IMR-90 (cell line): ENCODE measurements at regions not wholly inside any gene's neighbourhood (a gene's known extent, or its start where the extent isn't known, plus 50 kb on each side); places are given as distances from the start of the nearest gene placed in this dataset.

Experiments
- ATAC-seq: fragments of 200-7000 bp; cut with Tn5 transposase; 2 replicates; pipeline ENCODE4 v1.9.1; 2020; ENCODE audit warnings: low read depth, mild to moderate bottlenecking, moderate library complexity
- BruUV-seq: library from RNA; stranded (reverse); fragments of 400-500 nt; replicated peaks from 2 replicates; lab custom pipeline; 2021; lab: Mats Ljungman, UMichigan
- CTCF ChIA-PET: fragments of 300-600 bp; formaldehyde crosslinking; extraction: SDS; loops from one replicate; lab custom pipeline; 2021; ENCODE audit warnings: antibody characterized with exemption; lab: Yijun Ruan, JAX
- POLR2A ChIA-PET: fragments of 300-600 bp; sonication (Branson Sonifier 250); formaldehyde crosslinking; loops from one replicate; lab custom pipeline; 2022; ENCODE audit warnings: antibody characterized with exemption; ENCODE audit not compliant: unreplicated experiment; lab: Charles Lee
- DNase-seq: peaks from one replicate; pipeline ENCODE4 v3.0.0; 2013
- H2AFZ ChIP-seq: replicated peaks from 2 replicates; pipeline ENCODE3; 2013; ENCODE audit warnings: low read length, mild to moderate bottlenecking; ENCODE audit not compliant: poor library complexity
- H2AK5ac ChIP-seq: 2 replicates; pipeline ENCODE4 v1.6.1; 2013; ENCODE audit warnings: low read depth, low read length, inconsistent platforms
- H2AK9ac ChIP-seq: replicated peaks from 2 replicates; pipeline ENCODE3; 2013; ENCODE audit warnings: mild to moderate bottlenecking, low read depth, low read length, moderate library complexity; ENCODE audit not compliant: poor library complexity
- H2BK120ac ChIP-seq: 2 replicates; pipeline ENCODE4 v1.6.1; 2013; ENCODE audit warnings: low read depth, low read length, inconsistent platforms
- H2BK15ac ChIP-seq: 3 replicates; pipeline ENCODE4 v1.6.1; 2013; ENCODE audit warnings: low read depth, low read length, inconsistent platforms
- H2BK20ac ChIP-seq: 2 replicates; pipeline ENCODE4 v1.6.1; 2013; ENCODE audit warnings: low read depth, mild to moderate bottlenecking, inconsistent platforms, low read length, moderate library complexity
- H2BK5ac ChIP-seq: 2 replicates; pipeline ENCODE4 v1.6.1; 2013; ENCODE audit warnings: mild to moderate bottlenecking, low read depth, low read length, inconsistent platforms; ENCODE audit not compliant: poor library complexity, severe bottlenecking
- H3K14ac ChIP-seq: replicated peaks from 2 replicates; pipeline ENCODE4 v1.6.1; 2013; ENCODE audit warnings: low read depth, low read length, inconsistent platforms
- H3K18ac ChIP-seq: 2 replicates; pipeline ENCODE4 v1.6.1; 2013; ENCODE audit warnings: low read depth, low read length, control low read depth
- H3K23ac ChIP-seq: 2 replicates; pipeline ENCODE4 v1.6.1; 2013; ENCODE audit warnings: low read depth, low read length, inconsistent platforms
- H3K27ac ChIP-seq: 2 replicates; pipeline ENCODE4 v1.5.1; 2013; ENCODE audit warnings: mild to moderate bottlenecking, control low read depth, low read length; ENCODE audit not compliant: insufficient read depth
- H3K27me3 ChIP-seq: 2 replicates; pipeline ENCODE4 v1.6.1; 2013; ENCODE audit warnings: low read length; ENCODE audit not compliant: control insufficient read depth, insufficient read depth
- H3K36me3 ChIP-seq: 2 replicates; pipeline ENCODE4 v1.6.1; 2013; ENCODE audit warnings: low read length, mixed read lengths; ENCODE audit not compliant: control insufficient read depth, insufficient read depth
- H3K4ac ChIP-seq: 2 replicates; pipeline ENCODE4 v1.6.1; 2013; ENCODE audit warnings: low read depth, low read length, inconsistent platforms
- H3K4me1 ChIP-seq: 2 replicates; pipeline ENCODE4 v1.6.1; 2013; ENCODE audit warnings: low read length, mixed read lengths; ENCODE audit not compliant: control insufficient read depth, insufficient read depth
- H3K4me2 ChIP-seq: 2 replicates; pipeline ENCODE4 v1.6.1; 2013; ENCODE audit warnings: low read depth, mild to moderate bottlenecking, control low read depth, low read length, moderate library complexity
- H3K4me3 ChIP-seq: 2 replicates; pipeline ENCODE4 v1.5.1; 2013; ENCODE audit warnings: low read depth, mild to moderate bottlenecking, control low read depth, low read length, moderate library complexity; ENCODE audit not compliant: insufficient read depth
- H3K56ac ChIP-seq: 2 replicates; pipeline ENCODE4 v1.6.1; 2013; ENCODE audit warnings: low read length, inconsistent platforms; ENCODE audit not compliant: insufficient read depth; ENCODE audit errors: extremely low read depth
- H3K79me1 ChIP-seq, 2 experiments: 2 replicates each; pipeline ENCODE4 v1.6.1; 2013; ENCODE audit warnings: low read length in 2 of 2, inconsistent platforms in 1 of 2, low read depth in 1 of 2
- H3K9ac ChIP-seq: 2 replicates; pipeline ENCODE4 v1.6.1; 2013; ENCODE audit warnings: low read depth, low read length, control low read depth
- H3K9me1 ChIP-seq: 2 replicates; pipeline ENCODE4 v1.6.1; 2013; ENCODE audit warnings: low read length, inconsistent platforms; ENCODE audit not compliant: insufficient read depth
- H3K9me3 ChIP-seq: 2 replicates; pipeline ENCODE4 v1.6.1; 2013; ENCODE audit warnings: low read length; ENCODE audit not compliant: control insufficient read depth, insufficient read depth
- H4K20me1 ChIP-seq: 2 replicates; pipeline ENCODE4 v1.6.1; 2013; ENCODE audit warnings: low read length, inconsistent platforms; ENCODE audit not compliant: insufficient read depth
- H4K5ac ChIP-seq: 2 replicates; pipeline ENCODE4 v1.6.1; 2013; ENCODE audit warnings: mild to moderate bottlenecking, low read depth, low read length, control low read depth
- H4K8ac ChIP-seq, 2 experiments: 2 replicates each; pipeline ENCODE4 v1.6.1; 2013; ENCODE audit warnings: low read depth in 2 of 2, low read length in 2 of 2, control low read depth in 1 of 2, inconsistent platforms in 1 of 2
- H4K91ac ChIP-seq: 2 replicates; pipeline ENCODE4 v1.6.1; 2013; ENCODE audit warnings: low read depth, low read length, inconsistent platforms; ENCODE audit not compliant: insufficient read depth
- BHLHE40 ChIP-seq: fragments of 150-350 bp; IDR thresholded peaks from 2 replicates; pipeline ENCODE4 v1.6.1; 2016; ENCODE audit warnings: mild to moderate bottlenecking, low read depth, low read length
- CEBPB ChIP-seq: IDR thresholded peaks from 2 replicates; pipeline ENCODE4 v1.6.1; 2012; ENCODE audit warnings: low read depth, low read length, improper control_type of control experiment
- CTCF ChIP-seq: conservative IDR thresholded peaks from 2 replicates; pipeline ENCODE4 v1.5.1; 2012; ENCODE audit warnings: mild to moderate bottlenecking, low read depth, low read length, improper control_type of control experiment
- ELK1 ChIP-seq: fragments of 150-350 bp; IDR thresholded peaks from 2 replicates; pipeline ENCODE4 v1.6.1; 2016; ENCODE audit warnings: low read depth, mild to moderate bottlenecking, low read length, moderate library complexity, borderline replicate concordance
- FOS ChIP-seq: fragments of 150-350 bp; IDR thresholded peaks from 2 replicates; pipeline ENCODE4 v1.6.1; 2016; ENCODE audit warnings: low read depth, low read length
- MAZ ChIP-seq: IDR thresholded peaks from 2 replicates; pipeline ENCODE4 v1.6.1; 2012; ENCODE audit warnings: low read depth, mild to moderate bottlenecking, low read length, improper control_type of control experiment, moderate library complexity, borderline replicate concordance
- MXI1 ChIP-seq: IDR thresholded peaks from 2 replicates; pipeline ENCODE4 v1.6.1; 2012; ENCODE audit warnings: low read depth, mild to moderate bottlenecking, low read length, moderate library complexity, borderline replicate concordance
- NFE2L2 ChIP-seq: fragments of 150-350 bp; IDR thresholded peaks from 2 replicates; pipeline ENCODE4 v1.6.1; 2016; ENCODE audit warnings: low read depth, mild to moderate bottlenecking, low read length
- POLR2A ChIP-seq: IDR thresholded peaks from 2 replicates; pipeline ENCODE4 v1.6.1; 2012; ENCODE audit warnings: mild to moderate bottlenecking, low read depth, low read length
- RCOR1 ChIP-seq: IDR thresholded peaks from 2 replicates; pipeline ENCODE4 v1.6.1; 2012; ENCODE audit warnings: mild to moderate bottlenecking, low read length, improper control_type of control experiment; ENCODE audit not compliant: insufficient replicate concordance
- RFX5 ChIP-seq: IDR thresholded peaks from 2 replicates; pipeline ENCODE4 v1.8.0; 2012; ENCODE audit warnings: low read depth, mild to moderate bottlenecking, low read length, moderate library complexity
- USF2 ChIP-seq: fragments of 150-350 bp; IDR thresholded peaks from 2 replicates; pipeline ENCODE4 v1.6.1; 2017; ENCODE audit warnings: mild to moderate bottlenecking, antibody characterized with exemption, low read length, low read depth
- WGBS, 2 experiments: methylation state at CpG; one replicate each; pipeline versions ENCODE4 v1.1.5 to v1.1.7; 2013; ENCODE audit warnings: missing lambda C conversion rate in 2 of 2; ENCODE audit not compliant: insufficient read length in 1 of 2; ENCODE audit errors: extremely low coverage in 2 of 2; 5-methylcytosine and 5-hydroxymethylcytosine counted together
- dilution Hi-C: fragments of 300-500 bp; cut with HindIII; formaldehyde crosslinking; loops from one replicate; pipeline ENCODE4 v1.14.3; 2018; ENCODE audit warnings: low sequenced_read_pairs; ENCODE audit not compliant: unreplicated experiment
- in situ Hi-C: fragments of 300-500 bp; cut with MboI; formaldehyde crosslinking; loops from 3 replicates; pipeline ENCODE4 v1.14.3; 2019; ENCODE audit warnings: low sequenced_read_pairs, inconsistent platforms, mixed read lengths
- intact Hi-C: fragments of 100-400 bp; cut with micrococcal nuclease; formaldehyde crosslinking; loops from 2 replicates; pipeline ENCODE4 v1.10.0; 2022

GRCh38 chr21:16213518-16213917, 483.7 kb downstream of the USP25 start:
- intact Hi-C loops, result no loop called here
- no peak overlapping the region for H4K8ac ChIP-seq
- H3K9ac ChIP-seq, result no peak overlapping the region
- dilution Hi-C loops, result no loop called here
- H3K4me2 ChIP-seq, result no peak overlapping the region
- H3K79me1 ChIP-seq, result no peaks in the 10 kb centered on the region
- no peaks in the 10 kb centered on the region for H3K27me3 ChIP-seq
- no peak overlapping the region for H3K14ac ChIP-seq
- ATAC-seq (no peak), DNase-seq (no peak)
- no peak overlapping the region for H2BK20ac ChIP-seq
- H3K56ac ChIP-seq, result no peak overlapping the region
- no peak overlapping the region for H4K5ac ChIP-seq
- ChIA-PET CTCF (interaction anchor here (0.5 kb wide), 1 partner anchor 285 kb away, joined by 5 read pairs; no protein-coding TSS in a partner anchor), POLR2A (no interaction called here)
- no peak overlapping the region for H4K91ac ChIP-seq
- H3K4me3 ChIP-seq, result no peak overlapping the region
- no peaks in the 10 kb centered on the region for H3K36me3 ChIP-seq
- no peak overlapping the region for H3K18ac ChIP-seq
- H4K20me1 ChIP-seq, result no peaks in the 10 kb centered on the region
- H2BK120ac ChIP-seq, result no peak overlapping the region
- no peak overlapping the region for H2AFZ ChIP-seq
- H3K4ac ChIP-seq, result no peak overlapping the region
- no TSS peak for BruUV-seq
- H2AK5ac ChIP-seq, result no peak overlapping the region
- WGBS, 2 experiments, result no CpG with 5 or more reads among the region's 3 CpGs
- no peak overlapping the region for H3K27ac ChIP-seq
- no peak overlapping the region for H3K23ac ChIP-seq
- H2BK5ac ChIP-seq, result no peak overlapping the region
- no peak overlapping the region for H2AK9ac ChIP-seq
- no peaks in the 10 kb centered on the region for H3K9me3 ChIP-seq
- H2BK15ac ChIP-seq, result no peak overlapping the region
- H3K4me1 ChIP-seq, result no peaks in the 10 kb centered on the region
- H3K9me1 ChIP-seq, result no peaks in the 10 kb centered on the region
- TF ChIP-seq FOS, result no peak
- TF ChIP-seq ELK1, result no peak
- TF ChIP-seq USF2, result no peak
- no peak for TF ChIP-seq RCOR1
- no peak for TF ChIP-seq MXI1
- no peak for TF ChIP-seq CTCF
- no peak for TF ChIP-seq MAZ
- TF ChIP-seq BHLHE40, result no peak
- no peak for TF ChIP-seq RFX5
- TF ChIP-seq CEBPB, result no peak
- no peak for TF ChIP-seq POLR2A
- TF ChIP-seq NFE2L2, result no peak
- in situ Hi-C loops, result no loop called here
